ENCODE measurements at regions not wholly inside any gene's neighbourhood (a gene's known extent, or its start where the extent isn't known, plus 50 kb on each side); places are given as distances from the start of the nearest gene placed in this dataset.

DNA sequence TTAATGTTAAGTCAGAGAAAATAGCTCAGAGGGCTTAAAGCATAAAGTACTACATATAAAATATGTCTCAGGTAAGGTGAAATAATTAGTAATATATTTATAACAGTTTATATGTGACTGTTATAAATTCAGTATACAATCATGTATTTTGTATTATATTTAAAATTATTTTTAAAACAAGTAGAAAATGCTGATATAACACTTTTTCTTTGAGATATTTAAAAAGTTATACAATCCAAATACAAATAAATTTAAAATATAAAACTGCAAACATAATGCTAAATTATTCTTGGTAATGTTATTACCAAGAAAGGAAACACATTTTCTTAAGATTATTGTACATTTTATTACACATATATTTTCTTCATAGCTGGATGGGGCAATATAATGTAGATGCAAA lies 539.9 kb upstream of the CDH9 start:
- TF ChIP-seq, protein P1, sequence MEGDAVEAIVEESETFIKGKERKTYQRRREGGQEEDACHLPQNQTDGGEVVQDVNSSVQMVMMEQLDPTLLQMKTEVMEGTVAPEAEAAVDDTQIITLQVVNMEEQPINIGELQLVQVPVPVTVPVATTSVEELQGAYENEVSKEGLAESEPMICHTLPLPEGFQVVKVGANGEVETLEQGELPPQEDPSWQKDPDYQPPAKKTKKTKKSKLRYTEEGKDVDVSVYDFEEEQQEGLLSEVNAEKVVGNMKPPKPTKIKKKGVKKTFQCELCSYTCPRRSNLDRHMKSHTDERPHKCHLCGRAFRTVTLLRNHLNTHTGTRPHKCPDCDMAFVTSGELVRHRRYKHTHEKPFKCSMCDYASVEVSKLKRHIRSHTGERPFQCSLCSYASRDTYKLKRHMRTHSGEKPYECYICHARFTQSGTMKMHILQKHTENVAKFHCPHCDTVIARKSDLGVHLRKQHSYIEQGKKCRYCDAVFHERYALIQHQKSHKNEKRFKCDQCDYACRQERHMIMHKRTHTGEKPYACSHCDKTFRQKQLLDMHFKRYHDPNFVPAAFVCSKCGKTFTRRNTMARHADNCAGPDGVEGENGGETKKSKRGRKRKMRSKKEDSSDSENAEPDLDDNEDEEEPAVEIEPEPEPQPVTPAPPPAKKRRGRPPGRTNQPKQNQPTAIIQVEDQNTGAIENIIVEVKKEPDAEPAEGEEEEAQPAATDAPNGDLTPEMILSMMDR (IDR thresholded peaks at IDR 0.05) = no peak
- TF ChIP-seq EZH2 (IDR thresholded peaks at IDR 0.05) = no peak
